OCI-LY3 (cell line): ENCODE measurements at regions not wholly inside any gene's neighbourhood (a gene's known extent, or its start where the extent isn't known, plus 50 kb on each side); places are given as distances from the start of the nearest gene placed in this dataset.

Source experiments
- H2AFZ ChIP-seq: fragments of 200-600, 300-600 bp; shearing (Covaris generic); 2 replicates; pipeline ENCODE4 v1.6.0; 2014; ENCODE audit warnings: antibody characterized with exemption, low read depth, low read length
- H3K27ac ChIP-seq: fragments of 200-600, 300-600 bp; sonication (generic); 2 replicates; pipeline ENCODE4 v1.5.1; 2014; ENCODE audit warnings: mild to moderate bottlenecking, low read length, moderate library complexity, mixed read lengths
- H3K27me3 ChIP-seq: fragments of 200-600, 300-600 bp; sonication (generic); 2 replicates; pipeline ENCODE4 v1.6.1; 2014; ENCODE audit warnings: low read depth, low read length, mixed read lengths
- H3K36me3 ChIP-seq: fragments of 200-600, 300-600 bp; sonication (generic); replicated peaks from 2 replicates; pipeline ENCODE3; 2014; ENCODE audit warnings: low read depth, low read length, mixed read lengths
- H3K4me1 ChIP-seq: fragments of 300-600, 200-600 bp; sonication (generic); 2 replicates; pipeline ENCODE4 v1.6.1; 2014; ENCODE audit warnings: low read length, mixed read lengths
- H3K4me2 ChIP-seq: fragments of 200-600, 300-600 bp; sonication (generic); 2 replicates; pipeline ENCODE4 v1.6.1; 2014; ENCODE audit warnings: low read length, mixed read lengths
- H3K4me3 ChIP-seq: fragments of 300-600, 200-600 bp; sonication (generic); 2 replicates; pipeline ENCODE4 v1.5.1; 2014; ENCODE audit warnings: antibody characterized with exemption, mild to moderate bottlenecking, low read length, moderate library complexity
- H3K79me2 ChIP-seq: fragments of 300-600, 200-600 bp; shearing (Covaris generic); 2 replicates; pipeline ENCODE4 v1.6.1; 2014; ENCODE audit warnings: mild to moderate bottlenecking, low read length, mixed read lengths
- H3K9ac ChIP-seq: fragments of 300-600, 200-600 bp; shearing (Covaris generic); 2 replicates; pipeline ENCODE4 v1.6.0; 2014; ENCODE audit warnings: mild to moderate bottlenecking, low read length, moderate library complexity
- H3K9me3 ChIP-seq: fragments of 200-600, 300-600 bp; shearing (Covaris generic); 2 replicates; pipeline ENCODE4 v1.6.1; 2014; ENCODE audit warnings: low read length, mixed read lengths; ENCODE audit not compliant: insufficient read depth
- H4K20me1 ChIP-seq: fragments of 200-600, 300-600 bp; sonication (generic); 2 replicates; pipeline ENCODE4 v1.6.1; 2016; ENCODE audit warnings: low read length, mixed read lengths; ENCODE audit not compliant: insufficient read depth
- CTCF ChIP-seq: fragments of 200-600, 300-600 bp; sonication (generic); IDR thresholded peaks from 2 replicates; pipeline ENCODE4 v1.5.1; 2014; ENCODE audit warnings: antibody characterized with exemption, low read length, low read depth
- EZH2phosphoT487 ChIP-seq: fragments of 200-600 bp; shearing (Covaris generic); IDR thresholded peaks from 2 replicates; pipeline ENCODE4 v1.6.1; 2018; ENCODE audit warnings: antibody characterized with exemption, mixed run types, low read depth

GRCh38 chr3:72282918-72283317, 498.0 kb upstream of the PROK2 start:
- Histone ChIP-seq H3K9me3 (peaks cover 6% of the 10 kb centered on the region; the same call in 1 of the 2 replicates), H3K27me3 (peaks cover 94% of the 10 kb centered on the region), H3K4me3 (no peak overlapping the region), H3K4me2 (no peak overlapping the region), H3K36me3 (no peaks in the 10 kb centered on the region), H3K4me1 (peaks cover 5% of the 10 kb centered on the region; the same call in 1 of the 2 replicates), H2AFZ (no peak overlapping the region), H3K27ac (no peak overlapping the region), H3K9ac (no peak overlapping the region), H4K20me1 (peaks cover 22% of the 10 kb centered on the region), H3K79me2 (no peaks in the 10 kb centered on the region)
- TF ChIP-seq EZH2phosphoT487 (no peak), CTCF (no peak)

- Histone ChIP-seq H3K4me2 (no peak overlapping the region), H3K79me2 (no peaks in the 10 kb centered on the region), H3K27ac (no peak overlapping the region), H3K27me3 (peaks cover 94% of the 10 kb centered on the region), H2AFZ (no peak overlapping the region), H3K4me1 (peaks cover 5% of the 10 kb centered on the region; the same call in 1 of the 2 replicates), H3K36me3 (no peaks in the 10 kb centered on the region), H3K9me3 (peaks cover 6% of the 10 kb centered on the region; the same call in 1 of the 2 replicates), H4K20me1 (peaks cover 13% of the 10 kb centered on the region), H3K4me3 (no peak overlapping the region), H3K9ac (no peak overlapping the region)
- TF ChIP-seq CTCF (no peak), EZH2phosphoT487 (no peak)
Measured at GRCh38 chr3:72281551-72281950, 496.6 kb upstream of the PROK2 start.

- Histone ChIP-seq H3K9ac (no peak overlapping the region), H3K4me1 (peaks cover 5% of the 10 kb centered on the region; the same call in 1 of the 2 replicates), H3K4me3 (no peak overlapping the region), H3K9me3 (peaks cover 6% of the 10 kb centered on the region; the same call in 1 of the 2 replicates), H3K79me2 (no peaks in the 10 kb centered on the region), H4K20me1 (0 out of 2 replicates have a peak, but pooled peaks cover 7% of the 10 kb centered on the region), H2AFZ (no peak overlapping the region), H3K27ac (no peak overlapping the region), H3K36me3 (no peaks in the 10 kb centered on the region), H3K27me3 (peaks cover 92% of the 10 kb centered on the region), H3K4me2 (no peak overlapping the region)
- TF ChIP-seq CTCF: no peak
- no peak for TF ChIP-seq EZH2phosphoT487
Measured at GRCh38 chr3:72280876-72281275, 495.9 kb upstream of the PROK2 start.

- Histone ChIP-seq H3K27ac (no peak overlapping the region), H3K4me3 (no peak overlapping the region), H3K36me3 (no peaks in the 10 kb centered on the region), H3K9ac (no peak overlapping the region), H2AFZ (no peak overlapping the region), H4K20me1 (peaks cover 17% of the 10 kb centered on the region), H3K4me1 (peaks cover 11% of the 10 kb centered on the region), H3K4me2 (no peak overlapping the region), H3K27me3 (peaks cover 92% of the 10 kb centered on the region), H3K9me3 (peaks cover 6% of the 10 kb centered on the region; the same call in 1 of the 2 replicates), H3K79me2 (no peaks in the 10 kb centered on the region)
- no peak for TF ChIP-seq EZH2phosphoT487
- no peak for TF ChIP-seq CTCF
Measured at GRCh38 chr3:72279631-72280041, 494.7 kb upstream of the PROK2 start.
